GM12865 (cell line): ENCODE measurements at regions not wholly inside any gene's neighbourhood (a gene's known extent, or its start where the extent isn't known, plus 50 kb on each side); places are given as distances from the start of the nearest gene placed in this dataset.
"Not testable (repeated sequence)": the region's sequence is repeated elsewhere in the genome, so short reads cannot be mapped to it uniquely, and the experiment has no call there.

Experiments
- DNase-seq: peaks from one replicate; pipeline ENCODE4 v3.0.0; 2010; ENCODE audit warnings: low read depth
- H3K4me3 ChIP-seq: 2 replicates; pipeline ENCODE4 v1.5.1; 2011; ENCODE audit warnings: mild to moderate bottlenecking, low read depth, low read length, control low read depth
- CTCF ChIP-seq: IDR thresholded peaks from 2 replicates; pipeline ENCODE4 v1.5.1; 2011; ENCODE audit warnings: low read length, control low read depth, low read depth, inconsistent platforms; ENCODE audit not compliant: insufficient read depth; ENCODE audit errors: missing control alignments

- no peak for DNase-seq
- TF ChIP-seq CTCF = no peak
- no peak overlapping the region for H3K4me3 ChIP-seq
Measured at GRCh38 chr4:28256295-28256694, 1395.7 kb downstream of the STIM2 start.

- no peak for TF ChIP-seq CTCF
- no peak overlapping the region for H3K4me3 ChIP-seq
- DNase-seq = no peak
Measured at GRCh38 chr4:28259951-28260350, 1399.3 kb downstream of the STIM2 start.

- no peak overlapping the region for H3K4me3 ChIP-seq
- TF ChIP-seq CTCF = no peak
- DNase-seq = no peak
Measured at GRCh38 chr4:28267166-28267565, 1406.5 kb downstream of the STIM2 start.

- DNase-seq = no peak
- TF ChIP-seq CTCF = no peak
- H3K4me3 ChIP-seq = no peak overlapping the region
Measured at GRCh38 chr4:28269426-28269825, 1408.8 kb downstream of the STIM2 start.

GRCh38 chr4:28277931-28278330 lies 1417.3 kb downstream of the STIM2 start:
- DNase-seq = no peak
- no peak for TF ChIP-seq CTCF
- no peak overlapping the region for H3K4me3 ChIP-seq

- no peak for TF ChIP-seq CTCF
- H3K4me3 ChIP-seq = no peak overlapping the region
- no peak for DNase-seq
Measured at GRCh38 chr4:28278676-28279075, 1418.0 kb downstream of the STIM2 start.

GRCh38 chr4:28279249-28279648 lies 1418.6 kb downstream of the STIM2 start:
- TF ChIP-seq CTCF = no peak
- DNase-seq = no peak
- H3K4me3 ChIP-seq = no peak overlapping the region

GRCh38 chr4:28286266-28286665 lies 1425.6 kb downstream of the STIM2 start:
- H3K4me3 ChIP-seq, DNase-seq: not testable (repeated sequence)
